ENCODE measurements at regions not wholly inside any gene's neighbourhood (a gene's known extent, or its start where the extent isn't known, plus 50 kb on each side); places are given as distances from the start of the nearest gene placed in this dataset.
"Not testable (repeated sequence)": the region's sequence is repeated elsewhere in the genome, so short reads cannot be mapped to it uniquely, and the experiment has no call there.

- Histone ChIP-seq H3K36me3 (ENCODE audit: control insufficient read depth, insufficient read depth, low read length, severe bottlenecking) (no peaks in the 10 kb centered on the region), H3K9ac (ENCODE audit: low read length) (no peak overlapping the region), H3K27me3 (replicated peaks; ENCODE audit: control insufficient read depth, insufficient read depth, low read length) (no peaks in the 10 kb centered on the region), H3K4me3 (ENCODE audit: low read length) (no peak overlapping the region), H3K4me1 (ENCODE audit: control insufficient read depth, insufficient read depth, low read length) (peaks cover 59% of the 10 kb centered on the region), H3K9me3 (ENCODE audit: control insufficient read depth, low read length) (no peaks in the 10 kb centered on the region)
- DNase-seq (ENCODE audit: low read depth), result no peak
These were observed 64.7 kb upstream of the WNT7B start for GRCh38 chr22:46041642-46042041.

- peaks cover 62% of the 10 kb centered on the region for H3K4me1 ChIP-seq (ENCODE audit: control insufficient read depth, insufficient read depth, low read length)
- no peaks in the 10 kb centered on the region for H3K9me3 ChIP-seq (ENCODE audit: control insufficient read depth, low read length)
- DNase-seq (ENCODE audit: low read depth), result no peak
- no peaks in the 10 kb centered on the region for H3K27me3 ChIP-seq (replicated peaks; ENCODE audit: control insufficient read depth, insufficient read depth, low read length)
- peak overlapping the region; percentile 90 for H3K4me3 ChIP-seq (ENCODE audit: low read length)
- no peaks in the 10 kb centered on the region for H3K36me3 ChIP-seq (ENCODE audit: control insufficient read depth, insufficient read depth, low read length, severe bottlenecking)
- peak overlapping the region; percentile 95 for H3K9ac ChIP-seq (ENCODE audit: low read length)
These were observed 65.8 kb upstream of the WNT7B start for GRCh38 chr22:46042786-46043185.

GRCh38 chr22:46043339-46043738 lies 66.4 kb upstream of the WNT7B start:
- peaks cover 67% of the 10 kb centered on the region for H3K4me1 ChIP-seq (ENCODE audit: control insufficient read depth, insufficient read depth, low read length)
- DNase-seq (ENCODE audit: low read depth), result no peak
- peak overlapping the region; percentile 95 for H3K9ac ChIP-seq (ENCODE audit: low read length)
- H3K36me3 ChIP-seq (ENCODE audit: control insufficient read depth, insufficient read depth, low read length, severe bottlenecking), result no peaks in the 10 kb centered on the region
- no peaks in the 10 kb centered on the region for H3K27me3 ChIP-seq (replicated peaks; ENCODE audit: control insufficient read depth, insufficient read depth, low read length)
- H3K9me3 ChIP-seq (ENCODE audit: control insufficient read depth, low read length), result no peaks in the 10 kb centered on the region
- H3K4me3 ChIP-seq (ENCODE audit: low read length), result peak overlapping the region; percentile 90

GRCh38 chr22:46043816-46044620 lies 67.1 kb upstream of the WNT7B start:
- H3K9ac ChIP-seq (ENCODE audit: low read length), result peak overlapping the region; percentile 95
- H3K4me1 ChIP-seq (ENCODE audit: control insufficient read depth, insufficient read depth, low read length), result peaks cover 69% of the 10 kb centered on the region
- no peaks in the 10 kb centered on the region for H3K9me3 ChIP-seq (ENCODE audit: control insufficient read depth, low read length)
- H3K36me3 ChIP-seq (ENCODE audit: control insufficient read depth, insufficient read depth, low read length, severe bottlenecking), result no peaks in the 10 kb centered on the region
- H3K4me3 ChIP-seq (ENCODE audit: low read length), result peak overlapping the region; percentile 90
- no peaks in the 10 kb centered on the region for H3K27me3 ChIP-seq (replicated peaks; ENCODE audit: control insufficient read depth, insufficient read depth, low read length)
- DNase-seq (ENCODE audit: low read depth), result no peak

GRCh38 chr22:46044621-46045458 lies 67.9 kb upstream of the WNT7B start:
- DNase-seq (ENCODE audit: low read depth), result peak; percentile 71
- Histone ChIP-seq H3K27me3 (replicated peaks; ENCODE audit: control insufficient read depth, insufficient read depth, low read length) (no peaks in the 10 kb centered on the region), H3K9ac (ENCODE audit: low read length) (peak overlapping the region; percentile 95), H3K36me3 (ENCODE audit: control insufficient read depth, insufficient read depth, low read length, severe bottlenecking) (no peaks in the 10 kb centered on the region), H3K4me1 (ENCODE audit: control insufficient read depth, insufficient read depth, low read length) (peaks cover 70% of the 10 kb centered on the region), H3K4me3 (ENCODE audit: low read length) (peak overlapping the region; percentile 90), H3K9me3 (ENCODE audit: control insufficient read depth, low read length) (no peaks in the 10 kb centered on the region)

GRCh38 chr22:46045459-46046298 lies 68.7 kb upstream of the WNT7B start:
- Histone ChIP-seq H3K9ac (ENCODE audit: low read length) (peak overlapping the region; percentile 95), H3K9me3 (ENCODE audit: control insufficient read depth, low read length) (no peaks in the 10 kb centered on the region), H3K36me3 (ENCODE audit: control insufficient read depth, insufficient read depth, low read length, severe bottlenecking) (no peaks in the 10 kb centered on the region), H3K4me3 (ENCODE audit: low read length) (peak overlapping the region; percentile 90), H3K4me1 (ENCODE audit: control insufficient read depth, insufficient read depth, low read length) (peaks cover 70% of the 10 kb centered on the region), H3K27me3 (replicated peaks; ENCODE audit: control insufficient read depth, insufficient read depth, low read length) (no peaks in the 10 kb centered on the region)
- DNase-seq (ENCODE audit: low read depth), result no peak

- no peak for DNase-seq (ENCODE audit: low read depth)
- H3K9me3 ChIP-seq (ENCODE audit: control insufficient read depth, low read length), result no peaks in the 10 kb centered on the region
- H3K27me3 ChIP-seq (replicated peaks; ENCODE audit: control insufficient read depth, insufficient read depth, low read length), result no peaks in the 10 kb centered on the region
- H3K4me3 ChIP-seq (ENCODE audit: low read length), result peak overlapping the region; percentile 90
- no peaks in the 10 kb centered on the region for H3K36me3 ChIP-seq (ENCODE audit: control insufficient read depth, insufficient read depth, low read length, severe bottlenecking)
- H3K9ac ChIP-seq (ENCODE audit: low read length), result peak overlapping the region; percentile 95
- H3K4me1 ChIP-seq (ENCODE audit: control insufficient read depth, insufficient read depth, low read length), result peaks cover 70% of the 10 kb centered on the region
These were observed 69.3 kb upstream of the WNT7B start for GRCh38 chr22:46046299-46046685.

- Histone ChIP-seq H3K9ac (ENCODE audit: low read length) (peak overlapping the region; percentile 63), H3K4me1 (ENCODE audit: control insufficient read depth, insufficient read depth, low read length) (peaks cover 70% of the 10 kb centered on the region), H3K27me3 (replicated peaks; ENCODE audit: control insufficient read depth, insufficient read depth, low read length) (no peaks in the 10 kb centered on the region), H3K4me3 (ENCODE audit: low read length) (no peak overlapping the region), H3K9me3 (ENCODE audit: control insufficient read depth, low read length) (no peaks in the 10 kb centered on the region), H3K36me3 (ENCODE audit: control insufficient read depth, insufficient read depth, low read length, severe bottlenecking) (no peaks in the 10 kb centered on the region)
- DNase-seq (ENCODE audit: low read depth), result no peak
These were observed 70.3 kb upstream of the WNT7B start for GRCh38 chr22:46047226-46047625.

GRCh38 chr22:46047841-46048595 lies 71.1 kb upstream of the WNT7B start:
- Histone ChIP-seq H3K9ac (ENCODE audit: low read length) (peak overlapping the region; percentile 63), H3K9me3 (ENCODE audit: control insufficient read depth, low read length) (no peaks in the 10 kb centered on the region), H3K36me3 (ENCODE audit: control insufficient read depth, insufficient read depth, low read length, severe bottlenecking) (no peaks in the 10 kb centered on the region), H3K27me3 (replicated peaks; ENCODE audit: control insufficient read depth, insufficient read depth, low read length) (no peaks in the 10 kb centered on the region), H3K4me3 (ENCODE audit: low read length) (peak overlapping the region; percentile 18), H3K4me1 (ENCODE audit: control insufficient read depth, insufficient read depth, low read length) (peaks cover 71% of the 10 kb centered on the region)
- no peak for DNase-seq (ENCODE audit: low read depth)

GRCh38 chr22:46048661-46049060 lies 71.7 kb upstream of the WNT7B start:
- DNase-seq (ENCODE audit: low read depth); H3K36me3 ChIP-seq (ENCODE audit: control insufficient read depth, insufficient read depth, low read length, severe bottlenecking); H3K9me3 ChIP-seq (ENCODE audit: control insufficient read depth, low read length); H3K27me3 ChIP-seq (replicated peaks; ENCODE audit: control insufficient read depth, insufficient read depth, low read length): not testable (repeated sequence)
- peaks cover 65% of the 10 kb centered on the region for H3K4me1 ChIP-seq (ENCODE audit: control insufficient read depth, insufficient read depth, low read length)
- peak overlapping the region; percentile 63 for H3K9ac ChIP-seq (ENCODE audit: low read length)
- H3K4me3 ChIP-seq (ENCODE audit: low read length), result peak overlapping the region; percentile 18
